NK-92 treated with Interleukin-12 subunit alpha and Interleukin-12 subunit beta, amount 100 ng/mL, for 24 hours (cell line): ENCODE measurements at regions not wholly inside any gene's neighbourhood (a gene's known extent, or its start where the extent isn't known, plus 50 kb on each side); places are given as distances from the start of the nearest gene placed in this dataset.

Experiments
- DNase-seq: peaks from one replicate; lab custom pipeline; 2025; lab: John Stamatoyannopoulos, UW

- DNase-seq, result no peak
Observed at GRCh38 chr7:106482091-106482490, 178.9 kb downstream of the CCDC71L start.

- DNase-seq, result no peak
Observed at GRCh38 chr7:106480616-106481031, 180.3 kb downstream of the CCDC71L start.

- no peak for DNase-seq
Observed at GRCh38 chr7:106480161-106480579, 180.8 kb downstream of the CCDC71L start.

- DNase-seq, result no peak
Observed at GRCh38 chr7:106476751-106477150, 184.2 kb downstream of the CCDC71L start.

GRCh38 chr7:106472741-106473140 lies 188.0 kb upstream of the NAMPT start:
- DNase-seq, result no peak

- no peak for DNase-seq
Observed at GRCh38 chr7:106471686-106472440, 187.1 kb upstream of the NAMPT start.

GRCh38 chr7:106471021-106471420 lies 186.2 kb upstream of the NAMPT start:
- no peak for DNase-seq

- no peak for DNase-seq
Observed at GRCh38 chr7:106466867-106467266, 182.1 kb upstream of the NAMPT start.

- no peak for DNase-seq
Observed at GRCh38 chr7:106465704-106466468, 181.1 kb upstream of the NAMPT start.

- DNase-seq, result no peak
Observed at GRCh38 chr7:106464651-106465050, 179.9 kb upstream of the NAMPT start.

GRCh38 chr7:106463851-106464611 lies 179.2 kb upstream of the NAMPT start:
- no peak for DNase-seq

GRCh38 chr7:106462914-106463482 lies 178.2 kb upstream of the NAMPT start:
- no peak for DNase-seq

- no peak for DNase-seq
Observed at GRCh38 chr7:106462365-106462859, 177.6 kb upstream of the NAMPT start.

GRCh38 chr7:106460792-106461254 lies 176.0 kb upstream of the NAMPT start:
- no peak for DNase-seq

GRCh38 chr7:106459397-106460072 lies 174.8 kb upstream of the NAMPT start:
- DNase-seq, result no peak

- DNase-seq, result no peak
Observed at GRCh38 chr7:106457678-106458077, 172.9 kb upstream of the NAMPT start.

- no peak for DNase-seq
Observed at GRCh38 chr7:106456329-106456728, 171.5 kb upstream of the NAMPT start.

GRCh38 chr7:106452031-106452851 lies 167.5 kb upstream of the NAMPT start:
- DNase-seq, result no peak

- no peak for DNase-seq
Observed at GRCh38 chr7:106451171-106451570, 166.4 kb upstream of the NAMPT start.

- no peak for DNase-seq
Observed at GRCh38 chr7:106450716-106451115, 165.9 kb upstream of the NAMPT start.
